ENCODE measurements at regions not wholly inside any gene's neighbourhood (a gene's known extent, or its start where the extent isn't known, plus 50 kb on each side); places are given as distances from the start of the nearest gene placed in this dataset.

DNA sequence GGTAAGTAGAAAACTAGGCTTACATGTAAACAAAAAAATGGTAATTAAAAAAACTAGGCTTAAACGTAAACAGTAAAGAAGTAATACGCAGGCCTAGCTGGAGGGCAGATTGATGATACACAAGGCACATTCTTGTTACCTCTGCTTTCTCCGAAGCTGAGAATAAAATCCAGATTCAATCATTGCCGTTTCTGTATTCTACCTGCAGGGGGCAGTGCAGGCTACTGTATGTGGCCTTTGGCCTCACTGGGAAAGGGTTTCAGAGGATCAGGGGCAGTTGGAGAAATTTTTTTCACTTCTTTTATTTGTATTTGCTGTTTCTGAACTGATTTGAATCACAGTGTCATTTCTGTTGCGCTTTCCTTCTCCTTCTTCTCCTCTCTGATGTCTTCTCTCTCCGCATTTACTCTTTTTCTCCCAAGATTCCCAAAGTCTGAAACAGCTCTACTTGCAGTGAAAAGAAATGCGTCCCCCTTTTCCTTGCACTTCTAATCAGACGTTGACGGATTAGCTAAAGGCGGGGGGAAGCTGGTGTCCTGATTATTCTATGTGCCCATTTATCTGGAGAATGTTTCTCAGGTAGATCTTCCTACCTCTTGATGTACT lies 67.1 kb upstream of the MCTP2 start:
- peak; percentile 49 for DNase-seq (ENCODE audit: low read depth, low spot score)
- Histone ChIP-seq H3K9me3 (ENCODE audit: control insufficient read depth, insufficient read depth, low read length) (no peaks in the 10 kb centered on the region; the same call in 1 of the 2 replicates), H3K27ac (ENCODE audit: low read depth, low read length) (no peak overlapping the region), H3K27me3 (ENCODE audit: control insufficient read depth, insufficient read depth, low read length) (no peaks in the 10 kb centered on the region), H3K4me3 (ENCODE audit: low read depth, low read length) (no peak overlapping the region)
- POLR2A ChIA-PET, result interaction anchor here (1.1 kb wide), 1 partner anchor 67 kb away, joined by 3 read pairs; the partner anchor contains the start of gene MCTP2
- CTCF ChIA-PET, result interaction anchor here (0.6 to 9.2 kb wide), 35 partner anchors 9 to 423 kb away, joined by 3 to 366 read pairs (median 4); partner anchors contain the start of gene MCTP2
- TF ChIP-seq CTCF (IDR thresholded peaks at IDR 0.05; ENCODE audit: low read depth, low read length), result peak; percentile 83

DNA sequence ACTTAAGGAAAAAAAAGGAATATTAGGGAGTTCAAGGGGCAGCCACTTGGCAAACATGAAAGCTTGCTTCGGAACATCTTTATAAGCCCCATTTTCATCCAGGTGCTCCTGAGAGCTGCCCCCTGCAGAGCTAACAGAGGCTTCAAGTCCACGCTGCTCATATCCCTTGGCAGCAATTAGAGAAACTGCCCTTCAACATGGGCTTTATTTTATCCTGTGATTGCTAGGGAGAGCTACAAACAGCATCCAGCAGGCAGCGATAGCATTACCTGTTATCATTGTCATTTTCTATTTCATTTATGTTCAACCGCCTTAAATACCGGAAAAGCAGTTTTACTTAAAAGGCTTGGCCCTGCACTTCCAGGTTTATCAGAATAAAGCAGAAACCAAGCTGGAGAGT lies 68.4 kb upstream of the MCTP2 start:
- Histone ChIP-seq H3K27me3 (ENCODE audit: control insufficient read depth, insufficient read depth, low read length) (no peaks in the 10 kb centered on the region), H3K27ac (ENCODE audit: low read depth, low read length) (no peak overlapping the region), H3K4me3 (ENCODE audit: low read depth, low read length) (no peak overlapping the region), H3K9me3 (ENCODE audit: control insufficient read depth, insufficient read depth, low read length) (no peaks in the 10 kb centered on the region)
- CTCF ChIA-PET, result interaction anchor here (0.6 to 9.2 kb wide), 13 partner anchors 35 to 1132 kb away, joined by 3 to 366 read pairs (median 4); partner anchors contain the start of gene MCTP2
- POLR2A ChIA-PET, result no interaction called here
- no peak for DNase-seq (ENCODE audit: low read depth, low spot score)
- TF ChIP-seq CTCF (IDR thresholded peaks at IDR 0.05; ENCODE audit: low read depth, low read length), result no peak

- Histone ChIP-seq H3K4me3 (ENCODE audit: low read depth, low read length) (no peak overlapping the region), H3K27ac (ENCODE audit: low read depth, low read length) (no peak overlapping the region), H3K9me3 (ENCODE audit: control insufficient read depth, insufficient read depth, low read length) (no peaks in the 10 kb centered on the region; the same call in 1 of the 2 replicates), H3K27me3 (ENCODE audit: control insufficient read depth, insufficient read depth, low read length) (peaks cover 7% of the 10 kb centered on the region)
- DNase-seq (ENCODE audit: low read depth, low spot score), result no peak
- ChIA-PET POLR2A (no interaction called here), CTCF (interaction anchor here (1.0 to 1.9 kb wide), 3 partner anchors 10 to 173 kb away, joined by 5 to 11 read pairs (median 5); no protein-coding TSS in a partner anchor)
- 0 out of 2 replicates have a peak, but pooled peaks have one; percentile 4 for TF ChIP-seq CTCF (IDR thresholded peaks at IDR 0.05; ENCODE audit: low read depth, low read length)
Measured at GRCh38 chr15:94154255-94154654, 77.1 kb upstream of the MCTP2 start.

DNA sequence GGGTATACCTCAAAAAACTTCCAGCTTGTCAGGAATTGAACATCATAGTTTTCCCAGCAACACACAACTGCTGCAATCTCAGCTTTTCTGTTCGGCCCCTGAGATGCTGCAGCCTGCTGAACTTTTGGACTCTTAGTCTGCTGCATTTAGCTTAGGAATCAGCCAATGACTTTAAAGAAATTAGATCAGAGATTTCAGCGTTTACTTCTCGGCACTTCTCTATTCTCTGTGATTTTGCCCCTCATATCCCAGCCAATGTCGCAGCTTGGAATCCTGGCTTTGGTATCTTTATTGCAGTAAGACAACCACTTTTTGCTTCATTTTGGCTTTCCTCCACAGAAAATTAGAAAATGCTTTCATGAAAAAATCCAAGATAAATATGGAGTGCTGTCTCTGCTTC lies 86.3 kb upstream of the MCTP2 start:
- POLR2A ChIA-PET, result no interaction called here
- CTCF ChIA-PET, result interaction anchor here (1.8 kb wide), 1 partner anchor 25 kb away, joined by 9 read pairs; no protein-coding TSS in a partner anchor
- Histone ChIP-seq H3K27me3 (ENCODE audit: control insufficient read depth, insufficient read depth, low read length) (peaks cover 13% of the 10 kb centered on the region), H3K9me3 (ENCODE audit: control insufficient read depth, insufficient read depth, low read length) (no peaks in the 10 kb centered on the region), H3K4me3 (ENCODE audit: low read depth, low read length) (no peak overlapping the region), H3K27ac (ENCODE audit: low read depth, low read length) (no peak overlapping the region)
- no peak for DNase-seq (ENCODE audit: low read depth, low spot score)
- no peak for TF ChIP-seq CTCF (IDR thresholded peaks at IDR 0.05; ENCODE audit: low read depth, low read length)

DNA sequence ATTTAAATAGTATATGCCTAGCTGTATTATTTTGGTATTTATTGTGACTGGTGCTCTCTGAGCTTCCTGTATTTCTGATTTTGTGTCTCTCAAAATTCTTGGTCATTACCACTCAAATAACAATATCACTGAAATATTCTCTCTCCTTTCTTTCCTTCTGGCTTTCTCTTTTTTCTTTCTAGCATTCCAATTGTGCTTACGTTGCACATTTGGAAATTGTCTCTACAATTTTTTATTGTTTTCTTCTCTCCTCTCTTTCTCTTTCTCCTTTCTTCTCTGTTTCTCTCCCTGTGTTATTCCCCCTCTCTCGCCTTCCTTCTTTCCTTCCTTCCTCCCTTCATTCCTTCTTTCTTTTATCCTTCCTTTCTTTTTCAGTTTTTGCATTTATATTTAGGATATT lies 89.6 kb upstream of the MCTP2 start:
- H3K27me3 ChIP-seq (ENCODE audit: control insufficient read depth, insufficient read depth, low read length), result peaks cover 15% of the 10 kb centered on the region
- no peak for TF ChIP-seq CTCF (IDR thresholded peaks at IDR 0.05; ENCODE audit: low read depth, low read length)
- ChIA-PET POLR2A (no interaction called here), CTCF (interaction anchor here (0.8 to 3.3 kb wide), 2 partner anchors 22 to 182 kb away, joined by 4 to 17 read pairs; no protein-coding TSS in a partner anchor)
- no peak overlapping the region for H3K4me3 ChIP-seq (ENCODE audit: low read depth, low read length)
- no peak for DNase-seq (ENCODE audit: low read depth, low spot score)
- no peak overlapping the region for H3K27ac ChIP-seq (ENCODE audit: low read depth, low read length)
- H3K9me3 ChIP-seq (ENCODE audit: control insufficient read depth, insufficient read depth, low read length), result no peaks in the 10 kb centered on the region

All from AG04450 (cell line).